Heart left ventricle (tissue), 13 donors: ENCODE measurements at regions not wholly inside any gene's neighbourhood (a gene's known extent, or its start where the extent isn't known, plus 50 kb on each side); places are given as distances from the start of the nearest gene placed in this dataset.

Experiments used
- POLR2A ChIP-seq, 2 donors: fragments of 450-650 bp; IDR thresholded peaks; one replicate each; pipeline ENCODE4 v1.6.1; 2017; ENCODE audit warnings: antibody characterized with exemption in 2 of 2, mild to moderate bottlenecking in 2 of 2, moderate library complexity in 2 of 2
- TF ChIP-seq, protein P1 (sequence below), 12 donors: fragments of 200-600 bp; sonication (generic) in 4 of 12; IDR thresholded peaks; one replicate each; pipeline versions ENCODE4 v1.5.0 to v1.8.0; 2018 to 2022; ENCODE audit warnings: antibody characterized with exemption in 12 of 12, mild to moderate bottlenecking in 5 of 12
- donor health status: ischemic (EF 13 %, LVEDD 7.1; RV severe dilation, severe dysfunction).
- donor health status: DM: no; HTN: yes; CAD: no.
- donor health status: DM: no; HTN: no; CAD: no.
- donor health status: ischemic (EF 25% LVEDD 6.9; RV normal size, moderate dysfunction).
- donor health status: ischemic (EF 25% LVEDD 5.7; RV mildly dilated, moderate dysfunction).
- donor health status: ischemic (EF 35%, LVEDD 5.7; RV mildly dilated, moderate dysfunction).
- donor health status: nonischemic (EF 11% LVEDD 7.7; RV severe dilation, severe dysfunction).
- donor health status: DM: yes; HTN: yes; CAD: no.
- donor health status: PGD.
- donor health status: ischemic (EF 29% LVEDD 5.4; RV normal size, mild dysfunction).
- donor health status: nonischemic (EF 23%, LVEDD 6.1; RV moderate dilation, normal function).

DNA sequence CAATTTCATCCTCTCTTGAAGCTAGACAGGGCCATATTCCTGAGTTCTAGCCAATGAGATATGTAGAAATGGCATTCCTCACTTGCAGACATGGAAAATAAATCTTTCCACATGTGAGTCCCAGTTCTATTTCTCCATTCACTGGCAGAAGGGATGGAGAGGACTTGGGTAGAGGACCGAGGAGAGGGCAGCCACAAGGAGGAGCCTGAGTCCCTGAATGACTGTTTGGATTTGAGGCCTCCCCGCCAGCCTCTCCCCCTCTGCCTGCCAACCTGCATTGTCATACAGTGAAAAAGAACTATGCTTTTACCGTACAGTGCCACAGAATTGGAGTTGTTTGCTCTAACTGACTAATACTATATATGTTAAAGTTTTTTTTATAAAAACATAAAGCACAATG is 583.0 kb upstream of the WWC1 start:
- TF ChIP-seq, protein P1, sequence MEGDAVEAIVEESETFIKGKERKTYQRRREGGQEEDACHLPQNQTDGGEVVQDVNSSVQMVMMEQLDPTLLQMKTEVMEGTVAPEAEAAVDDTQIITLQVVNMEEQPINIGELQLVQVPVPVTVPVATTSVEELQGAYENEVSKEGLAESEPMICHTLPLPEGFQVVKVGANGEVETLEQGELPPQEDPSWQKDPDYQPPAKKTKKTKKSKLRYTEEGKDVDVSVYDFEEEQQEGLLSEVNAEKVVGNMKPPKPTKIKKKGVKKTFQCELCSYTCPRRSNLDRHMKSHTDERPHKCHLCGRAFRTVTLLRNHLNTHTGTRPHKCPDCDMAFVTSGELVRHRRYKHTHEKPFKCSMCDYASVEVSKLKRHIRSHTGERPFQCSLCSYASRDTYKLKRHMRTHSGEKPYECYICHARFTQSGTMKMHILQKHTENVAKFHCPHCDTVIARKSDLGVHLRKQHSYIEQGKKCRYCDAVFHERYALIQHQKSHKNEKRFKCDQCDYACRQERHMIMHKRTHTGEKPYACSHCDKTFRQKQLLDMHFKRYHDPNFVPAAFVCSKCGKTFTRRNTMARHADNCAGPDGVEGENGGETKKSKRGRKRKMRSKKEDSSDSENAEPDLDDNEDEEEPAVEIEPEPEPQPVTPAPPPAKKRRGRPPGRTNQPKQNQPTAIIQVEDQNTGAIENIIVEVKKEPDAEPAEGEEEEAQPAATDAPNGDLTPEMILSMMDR (IDR thresholded peaks at IDR 0.05), result peak in 2 of 12 donors; percentile 22 to 27
- TF ChIP-seq POLR2A (IDR thresholded peaks at IDR 0.05), result no peak
